WTC11 (cell line): ENCODE measurements at regions not wholly inside any gene's neighbourhood (a gene's known extent, or its start where the extent isn't known, plus 50 kb on each side); places are given as distances from the start of the nearest gene placed in this dataset.
A peak's percentile ranks its signal among the peaks of the same experiment; 100 is the strongest.

Experiments used
- ATAC-seq: fragments of 200-7000 bp; cut with Tn5 transposase; 2 replicates; pipeline ENCODE4 v1.10.0; 2021; ENCODE audit warnings: mild to moderate bottlenecking, moderate library complexity
- CTCF ChIA-PET: fragments of 300-600 bp; sonication (Branson Sonifier 250); formaldehyde crosslinking; loops from one replicate; lab custom pipeline; 2021; ENCODE audit warnings: antibody characterized with exemption; lab: Charles Lee
- POLR2A ChIA-PET: fragments of 350-600 bp; sonication (Branson Sonifier 250); formaldehyde crosslinking; loops from one replicate; lab custom pipeline; 2021; ENCODE audit warnings: antibody characterized with exemption; lab: Charles Lee
- DNase-seq: peaks from one replicate; pipeline ENCODE4 v3.0.0; 2021; ENCODE audit warnings: low spot score
- H3K27ac Mint-ChIP-seq: 2 replicates; pipeline ENCODE4 v1.8.0; 2021; ENCODE audit warnings: mixed read lengths
- H3K27me3 Mint-ChIP-seq: 2 replicates; pipeline ENCODE4 v1.8.0; 2021; ENCODE audit warnings: low read depth, mild to moderate bottlenecking, moderate library complexity, mixed read lengths
- H3K36me3 Mint-ChIP-seq: 2 replicates; pipeline ENCODE4 v1.8.0; 2021; ENCODE audit warnings: mixed read lengths
- H3K4me1 Mint-ChIP-seq: 2 replicates; pipeline ENCODE4 v1.8.0; 2022; ENCODE audit warnings: mixed read lengths
- H3K4me3 Mint-ChIP-seq: 2 replicates; pipeline ENCODE4 v1.8.0; 2021; ENCODE audit warnings: mild to moderate bottlenecking, moderate library complexity, mixed read lengths
- H3K9me3 Mint-ChIP-seq: 2 replicates; pipeline ENCODE4 v1.8.0; 2021; ENCODE audit warnings: mixed read lengths
- CREB1 ChIP-seq: sonication (generic); formaldehyde crosslinking; IDR thresholded peaks from 2 replicates; pipeline ENCODE4 v1.8.0; 2023; ENCODE audit warnings: mild to moderate bottlenecking, missing genetic modification reagents
- CREM ChIP-seq: sonication (generic); formaldehyde crosslinking; IDR thresholded peaks from 2 replicates; pipeline ENCODE4 v1.8.1; 2022; ENCODE audit warnings: mild to moderate bottlenecking, missing genetic modification reagents, moderate library complexity
- E2F1 ChIP-seq: sonication (generic); formaldehyde crosslinking; IDR thresholded peaks from 2 replicates; pipeline ENCODE4 v1.8.0; 2022; ENCODE audit warnings: mild to moderate bottlenecking, missing genetic modification reagents
- EMX1 ChIP-seq: fragments of 250-450 bp; sonication (Bioruptor Pico); IDR thresholded peaks from 2 replicates; pipeline ENCODE4 v1.8.0; 2021; ENCODE audit warnings: mild to moderate bottlenecking
- ETV6 ChIP-seq: sonication (generic); formaldehyde crosslinking; IDR thresholded peaks from 2 replicates; pipeline ENCODE4 v1.8.1; 2022; ENCODE audit warnings: mild to moderate bottlenecking, missing genetic modification reagents
- FOXP4 ChIP-seq: sonication (generic); formaldehyde crosslinking; IDR thresholded peaks from 2 replicates; pipeline ENCODE4 v1.8.0; 2022; ENCODE audit warnings: mild to moderate bottlenecking, missing genetic modification reagents
- HMGA2 ChIP-seq: fragments of 250-450 bp; sonication (Bioruptor Pico); IDR thresholded peaks from 2 replicates; pipeline ENCODE4 v1.4.0; 2021; ENCODE audit warnings: mild to moderate bottlenecking, moderate library complexity
- IRF2 ChIP-seq: sonication (generic); formaldehyde crosslinking; IDR thresholded peaks from 2 replicates; pipeline ENCODE4 v1.8.0; 2022; ENCODE audit warnings: low read depth, missing genetic modification reagents, borderline replicate concordance
- MYBL2 ChIP-seq: sonication (generic); formaldehyde crosslinking; IDR thresholded peaks from 2 replicates; pipeline ENCODE4 v1.8.1; 2023; ENCODE audit warnings: mild to moderate bottlenecking, moderate library complexity, missing genetic modification reagents
- NR1H2 ChIP-seq: sonication (generic); formaldehyde crosslinking; IDR thresholded peaks from 2 replicates; pipeline ENCODE4 v1.9.0; 2021; ENCODE audit warnings: mild to moderate bottlenecking, moderate library complexity, missing genetic modification reagents
- NR3C1 ChIP-seq: sonication (generic); formaldehyde crosslinking; conservative IDR thresholded peaks from 2 replicates; pipeline ENCODE4 v1.8.1; 2023; ENCODE audit warnings: low read depth, mild to moderate bottlenecking, missing genetic modification reagents
- OVOL2 ChIP-seq: fragments of 250-450 bp; sonication (Bioruptor Pico); IDR thresholded peaks from 2 replicates; pipeline ENCODE4 v1.9.0; 2021; ENCODE audit warnings: mild to moderate bottlenecking, borderline replicate concordance
- TEAD1 ChIP-seq: sonication (generic); formaldehyde crosslinking; IDR thresholded peaks from 2 replicates; pipeline ENCODE4 v1.8.0; 2022; ENCODE audit warnings: mild to moderate bottlenecking, missing genetic modification reagents
- TEAD4 ChIP-seq: sonication (generic); formaldehyde crosslinking; IDR thresholded peaks from 2 replicates; pipeline ENCODE4 v1.8.0; 2022; ENCODE audit warnings: mild to moderate bottlenecking, missing genetic modification reagents
- TP53 ChIP-seq: sonication (generic); formaldehyde crosslinking; IDR thresholded peaks from 2 replicates; pipeline ENCODE4 v1.8.1; 2023; ENCODE audit warnings: mild to moderate bottlenecking, missing genetic modification reagents
- TF ChIP-seq, protein P1 (sequence below): fragments of 250-450 bp; sonication (Bioruptor Pico); IDR thresholded peaks from 2 replicates; pipeline ENCODE4 v1.9.0; 2021; ENCODE audit warnings: mild to moderate bottlenecking, borderline replicate concordance
- TF ChIP-seq, protein P2 (sequence below): sonication (generic); formaldehyde crosslinking; IDR thresholded peaks from 2 replicates; pipeline ENCODE4 v1.8.1; 2022; ENCODE audit warnings: low read depth, missing genetic modification reagents, borderline replicate concordance
- TF ChIP-seq, protein P3 (sequence below): fragments of 200-600 bp; IDR thresholded peaks from 2 replicates; pipeline ENCODE4 v1.8.0; 2022; ENCODE audit warnings: antibody characterized with exemption

GRCh38 chr10:128365156-128365725 is 239.0 kb upstream of the MKI67 start (continued):
- TF ChIP-seq FOXP4 (CRISPR knock-in tag) (no peak), TEAD4 (CRISPR knock-in tag) (no peak), CREM (no peak), ETV6 (no peak), E2F1 (CRISPR knock-in tag) (no peak), NR1H2 (CRISPR knock-in tag) (no peak)
- TF ChIP-seq, protein P1, sequence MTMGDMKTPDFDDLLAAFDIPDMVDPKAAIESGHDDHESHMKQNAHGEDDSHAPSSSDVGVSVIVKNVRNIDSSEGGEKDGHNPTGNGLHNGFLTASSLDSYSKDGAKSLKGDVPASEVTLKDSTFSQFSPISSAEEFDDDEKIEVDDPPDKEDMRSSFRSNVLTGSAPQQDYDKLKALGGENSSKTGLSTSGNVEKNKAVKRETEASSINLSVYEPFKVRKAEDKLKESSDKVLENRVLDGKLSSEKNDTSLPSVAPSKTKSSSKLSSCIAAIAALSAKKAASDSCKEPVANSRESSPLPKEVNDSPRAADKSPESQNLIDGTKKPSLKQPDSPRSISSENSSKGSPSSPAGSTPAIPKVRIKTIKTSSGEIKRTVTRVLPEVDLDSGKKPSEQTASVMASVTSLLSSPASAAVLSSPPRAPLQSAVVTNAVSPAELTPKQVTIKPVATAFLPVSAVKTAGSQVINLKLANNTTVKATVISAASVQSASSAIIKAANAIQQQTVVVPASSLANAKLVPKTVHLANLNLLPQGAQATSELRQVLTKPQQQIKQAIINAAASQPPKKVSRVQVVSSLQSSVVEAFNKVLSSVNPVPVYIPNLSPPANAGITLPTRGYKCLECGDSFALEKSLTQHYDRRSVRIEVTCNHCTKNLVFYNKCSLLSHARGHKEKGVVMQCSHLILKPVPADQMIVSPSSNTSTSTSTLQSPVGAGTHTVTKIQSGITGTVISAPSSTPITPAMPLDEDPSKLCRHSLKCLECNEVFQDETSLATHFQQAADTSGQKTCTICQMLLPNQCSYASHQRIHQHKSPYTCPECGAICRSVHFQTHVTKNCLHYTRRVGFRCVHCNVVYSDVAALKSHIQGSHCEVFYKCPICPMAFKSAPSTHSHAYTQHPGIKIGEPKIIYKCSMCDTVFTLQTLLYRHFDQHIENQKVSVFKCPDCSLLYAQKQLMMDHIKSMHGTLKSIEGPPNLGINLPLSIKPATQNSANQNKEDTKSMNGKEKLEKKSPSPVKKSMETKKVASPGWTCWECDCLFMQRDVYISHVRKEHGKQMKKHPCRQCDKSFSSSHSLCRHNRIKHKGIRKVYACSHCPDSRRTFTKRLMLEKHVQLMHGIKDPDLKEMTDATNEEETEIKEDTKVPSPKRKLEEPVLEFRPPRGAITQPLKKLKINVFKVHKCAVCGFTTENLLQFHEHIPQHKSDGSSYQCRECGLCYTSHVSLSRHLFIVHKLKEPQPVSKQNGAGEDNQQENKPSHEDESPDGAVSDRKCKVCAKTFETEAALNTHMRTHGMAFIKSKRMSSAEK = no peak

DNA sequence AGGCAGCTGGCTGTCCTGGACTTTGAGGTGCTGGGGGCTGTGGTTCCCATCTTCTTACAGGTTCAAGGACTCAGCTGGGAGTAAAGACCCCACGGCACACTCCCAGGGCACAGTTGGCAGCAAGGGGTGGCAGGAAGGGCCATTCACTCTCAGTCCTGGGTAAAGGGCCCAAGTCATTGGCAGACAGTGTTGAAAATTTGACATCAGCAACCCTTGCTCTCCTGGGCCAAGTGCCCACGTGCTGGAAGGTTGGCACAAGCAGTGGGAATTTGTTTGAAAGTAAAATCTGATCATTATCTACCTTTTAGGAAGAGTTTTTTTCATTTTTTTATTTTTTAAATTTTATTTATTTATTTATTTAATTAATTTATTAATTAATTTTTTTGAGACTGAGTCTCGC is 241.6 kb upstream of the MKI67 start:
- ATAC-seq = no peak
- POLR2A ChIA-PET = no interaction called here
- Mint-ChIP-seq H3K4me3 (no peak overlapping the region), H3K36me3 (peaks cover 5% of the 10 kb centered on the region), H3K27me3 (no peaks in the 10 kb centered on the region; the same call in 1 of the 2 replicates), H3K27ac (no peak overlapping the region), H3K4me1 (no peaks in the 10 kb centered on the region), H3K9me3 (peaks cover 15% of the 10 kb centered on the region)
- no peak for DNase-seq
- TF ChIP-seq E2F1 (CRISPR knock-in tag) (no peak), HMGA2 (CRISPR knock-in tag) (peak; percentile 82)
- CTCF ChIA-PET = no interaction called here

DNA sequence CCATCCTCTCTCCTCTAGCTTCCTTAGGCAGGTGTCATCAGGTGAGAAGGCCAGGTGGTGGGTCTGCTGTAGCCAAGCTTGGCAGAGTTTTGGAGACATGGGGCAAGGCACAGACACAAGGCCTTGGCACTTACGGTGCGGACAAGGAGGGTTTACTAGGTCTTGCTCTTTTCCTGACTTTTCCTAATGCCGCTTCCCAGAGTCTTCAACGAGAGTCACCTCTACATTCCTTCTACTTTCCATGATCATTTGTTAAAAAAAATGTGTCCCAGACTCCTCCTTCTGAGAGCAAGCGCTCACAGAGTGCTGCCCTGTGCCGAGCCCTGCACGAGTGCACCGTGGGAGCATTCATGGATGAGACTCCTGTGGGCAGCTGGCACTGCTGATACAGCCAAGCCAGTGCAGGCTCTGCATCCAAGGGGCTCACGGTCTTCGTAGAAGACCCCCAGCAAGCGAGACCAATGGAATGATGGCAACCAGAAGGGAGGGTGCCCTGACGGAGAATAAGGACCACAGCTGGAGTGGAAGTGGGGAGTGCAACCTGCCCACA is 243.0 kb upstream of the MKI67 start:
- Mint-ChIP-seq H3K4me1 (no peaks in the 10 kb centered on the region), H3K4me3 (no peak overlapping the region), H3K36me3 (no peaks in the 10 kb centered on the region), H3K9me3 (peaks cover 2% of the 10 kb centered on the region), H3K27me3 (no peaks in the 10 kb centered on the region), H3K27ac (no peak overlapping the region)
- POLR2A ChIA-PET = no interaction called here
- DNase-seq (no peak), ATAC-seq (no peak)
- CTCF ChIA-PET = no interaction called here
- TF ChIP-seq OVOL2 (CRISPR knock-in tag) (no peak), MYBL2 (CRISPR knock-in tag) (no peak), TEAD1 (no peak), TP53 (no peak), NR3C1 (CRISPR knock-in tag) (no peak), EMX1 (CRISPR knock-in tag) (no peak), CREM (no peak), CREB1 (CRISPR knock-in tag) (no peak), IRF2 (no peak)
- TF ChIP-seq, protein P2, sequence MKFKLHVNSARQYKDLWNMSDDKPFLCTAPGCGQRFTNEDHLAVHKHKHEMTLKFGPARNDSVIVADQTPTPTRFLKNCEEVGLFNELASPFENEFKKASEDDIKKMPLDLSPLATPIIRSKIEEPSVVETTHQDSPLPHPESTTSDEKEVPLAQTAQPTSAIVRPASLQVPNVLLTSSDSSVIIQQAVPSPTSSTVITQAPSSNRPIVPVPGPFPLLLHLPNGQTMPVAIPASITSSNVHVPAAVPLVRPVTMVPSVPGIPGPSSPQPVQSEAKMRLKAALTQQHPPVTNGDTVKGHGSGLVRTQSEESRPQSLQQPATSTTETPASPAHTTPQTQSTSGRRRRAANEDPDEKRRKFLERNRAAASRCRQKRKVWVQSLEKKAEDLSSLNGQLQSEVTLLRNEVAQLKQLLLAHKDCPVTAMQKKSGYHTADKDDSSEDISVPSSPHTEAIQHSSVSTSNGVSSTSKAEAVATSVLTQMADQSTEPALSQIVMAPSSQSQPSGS = no peak
- TF ChIP-seq, protein P3, sequence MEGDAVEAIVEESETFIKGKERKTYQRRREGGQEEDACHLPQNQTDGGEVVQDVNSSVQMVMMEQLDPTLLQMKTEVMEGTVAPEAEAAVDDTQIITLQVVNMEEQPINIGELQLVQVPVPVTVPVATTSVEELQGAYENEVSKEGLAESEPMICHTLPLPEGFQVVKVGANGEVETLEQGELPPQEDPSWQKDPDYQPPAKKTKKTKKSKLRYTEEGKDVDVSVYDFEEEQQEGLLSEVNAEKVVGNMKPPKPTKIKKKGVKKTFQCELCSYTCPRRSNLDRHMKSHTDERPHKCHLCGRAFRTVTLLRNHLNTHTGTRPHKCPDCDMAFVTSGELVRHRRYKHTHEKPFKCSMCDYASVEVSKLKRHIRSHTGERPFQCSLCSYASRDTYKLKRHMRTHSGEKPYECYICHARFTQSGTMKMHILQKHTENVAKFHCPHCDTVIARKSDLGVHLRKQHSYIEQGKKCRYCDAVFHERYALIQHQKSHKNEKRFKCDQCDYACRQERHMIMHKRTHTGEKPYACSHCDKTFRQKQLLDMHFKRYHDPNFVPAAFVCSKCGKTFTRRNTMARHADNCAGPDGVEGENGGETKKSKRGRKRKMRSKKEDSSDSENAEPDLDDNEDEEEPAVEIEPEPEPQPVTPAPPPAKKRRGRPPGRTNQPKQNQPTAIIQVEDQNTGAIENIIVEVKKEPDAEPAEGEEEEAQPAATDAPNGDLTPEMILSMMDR = no peak
